Esophagus muscularis mucosa (tissue), 3 donors: ENCODE measurements at regions not wholly inside any gene's neighbourhood (a gene's known extent, or its start where the extent isn't known, plus 50 kb on each side); places are given as distances from the start of the nearest gene placed in this dataset.

ENCODE experiments used
- POLR2A ChIP-seq: fragments of 450-650 bp; IDR thresholded peaks from one replicate; pipeline ENCODE4 v1.6.1; 2017; ENCODE audit warnings: antibody characterized with exemption, moderate library complexity, mild to moderate bottlenecking, low read depth
- TF ChIP-seq, protein P1 (sequence below), 3 experiments: fragments of 200-600 bp in 2 of 3; fragments of 450-650 bp in 1 of 3; sonication (generic) in 2 of 3; IDR thresholded peaks; one replicate each; pipeline ENCODE4 v1.5.1; 2017 to 2019; ENCODE audit warnings: antibody characterized with exemption in 3 of 3, mild to moderate bottlenecking in 2 of 3, moderate library complexity in 1 of 3

DNA sequence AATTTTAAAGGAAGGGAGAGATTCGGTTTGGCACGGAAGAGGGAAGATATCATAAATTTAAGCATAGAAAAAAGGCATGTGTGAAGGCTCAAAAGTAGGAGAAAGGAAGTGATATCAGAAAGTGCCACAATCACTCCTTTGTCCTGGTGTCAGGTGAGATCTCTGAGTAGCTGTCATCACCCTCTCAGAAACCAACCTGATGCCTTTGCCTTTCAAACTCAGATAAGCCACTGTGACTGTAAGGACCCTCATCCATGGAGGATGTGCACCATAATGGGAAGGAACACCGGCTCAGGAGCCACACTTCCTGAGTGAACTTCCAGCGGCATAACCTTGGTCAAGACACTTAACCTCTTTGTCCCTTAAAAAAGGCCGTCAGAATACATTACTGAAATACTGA, 318.7 kb upstream of the SEMA6D start:
- TF ChIP-seq, protein P1, sequence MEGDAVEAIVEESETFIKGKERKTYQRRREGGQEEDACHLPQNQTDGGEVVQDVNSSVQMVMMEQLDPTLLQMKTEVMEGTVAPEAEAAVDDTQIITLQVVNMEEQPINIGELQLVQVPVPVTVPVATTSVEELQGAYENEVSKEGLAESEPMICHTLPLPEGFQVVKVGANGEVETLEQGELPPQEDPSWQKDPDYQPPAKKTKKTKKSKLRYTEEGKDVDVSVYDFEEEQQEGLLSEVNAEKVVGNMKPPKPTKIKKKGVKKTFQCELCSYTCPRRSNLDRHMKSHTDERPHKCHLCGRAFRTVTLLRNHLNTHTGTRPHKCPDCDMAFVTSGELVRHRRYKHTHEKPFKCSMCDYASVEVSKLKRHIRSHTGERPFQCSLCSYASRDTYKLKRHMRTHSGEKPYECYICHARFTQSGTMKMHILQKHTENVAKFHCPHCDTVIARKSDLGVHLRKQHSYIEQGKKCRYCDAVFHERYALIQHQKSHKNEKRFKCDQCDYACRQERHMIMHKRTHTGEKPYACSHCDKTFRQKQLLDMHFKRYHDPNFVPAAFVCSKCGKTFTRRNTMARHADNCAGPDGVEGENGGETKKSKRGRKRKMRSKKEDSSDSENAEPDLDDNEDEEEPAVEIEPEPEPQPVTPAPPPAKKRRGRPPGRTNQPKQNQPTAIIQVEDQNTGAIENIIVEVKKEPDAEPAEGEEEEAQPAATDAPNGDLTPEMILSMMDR (IDR thresholded peaks at IDR 0.05) = no peak
- TF ChIP-seq POLR2A = no peak
